Sigmoid colon (tissue), 3 donors: ENCODE measurements at regions not wholly inside any gene's neighbourhood (a gene's known extent, or its start where the extent isn't known, plus 50 kb on each side); places are given as distances from the start of the nearest gene placed in this dataset.

Experiments
- CTCF ChIP-seq, 4 experiments: fragments of 450-650 bp in 3 of 4; fragments of 200-600 bp in 1 of 4; IDR thresholded peaks; one replicate each; pipeline ENCODE4 v1.5.1; 2016 to 2019; ENCODE audit warnings: antibody characterized with exemption in 4 of 4, mild to moderate bottlenecking in 3 of 4, moderate library complexity in 2 of 4
- POLR2A ChIP-seq, 2 donors: fragments of 450-650 bp; IDR thresholded peaks; one replicate each; pipeline ENCODE4 v1.6.1; 2016; ENCODE audit warnings: antibody characterized with exemption in 2 of 2, mild to moderate bottlenecking in 2 of 2, moderate library complexity in 2 of 2

GRCh38 chr7:152979376-152979775 is 219.8 kb downstream of the ACTR3B start:
- TF ChIP-seq CTCF (IDR thresholded peaks at IDR 0.05), result no peak
- no peak for TF ChIP-seq POLR2A (IDR thresholded peaks at IDR 0.05)
